GM21526 (cell line): ENCODE measurements at regions not wholly inside any gene's neighbourhood (a gene's known extent, or its start where the extent isn't known, plus 50 kb on each side); places are given as distances from the start of the nearest gene placed in this dataset.

Experiments
- ATAC-seq: cut with Tn5 transposase; IDR thresholded peaks from one replicate; pipeline ENCODE4 v1.9.1; 2021; ENCODE audit warnings: moderate library complexity; ENCODE audit not compliant: unreplicated experiment, low FRiP score

GRCh38 chr11:91209751-91210150 lies 986.9 kb upstream of the CHORDC1 start:
- no peak for ATAC-seq

- ATAC-seq, result no peak
Observed at GRCh38 chr11:91209306-91209705, 986.5 kb upstream of the CHORDC1 start.

- no peak for ATAC-seq
Observed at GRCh38 chr11:91199866-91200265, 977.0 kb upstream of the CHORDC1 start.

- no peak for ATAC-seq
Observed at GRCh38 chr11:91194546-91194945, 971.7 kb upstream of the CHORDC1 start.

- no peak for ATAC-seq
Observed at GRCh38 chr11:91188484-91188883, 965.6 kb upstream of the CHORDC1 start.

- ATAC-seq, result no peak
Observed at GRCh38 chr11:91187314-91187713, 964.5 kb upstream of the CHORDC1 start.

- ATAC-seq, result no peak
Observed at GRCh38 chr11:91178366-91178765, 955.5 kb upstream of the CHORDC1 start.

- ATAC-seq, result no peak
Observed at GRCh38 chr11:91174734-91175133, 951.9 kb upstream of the CHORDC1 start.

GRCh38 chr11:91174193-91174592 lies 951.3 kb upstream of the CHORDC1 start:
- no peak for ATAC-seq

- no peak for ATAC-seq
Observed at GRCh38 chr11:91173701-91174100, 950.9 kb upstream of the CHORDC1 start.

- ATAC-seq, result no peak
Observed at GRCh38 chr11:91170711-91171110, 947.9 kb upstream of the CHORDC1 start.

GRCh38 chr11:91164452-91164822 lies 941.6 kb upstream of the CHORDC1 start:
- no peak for ATAC-seq

- ATAC-seq, result no peak
Observed at GRCh38 chr11:91163619-91164451, 941.0 kb upstream of the CHORDC1 start.

- ATAC-seq, result no peak
Observed at GRCh38 chr11:91160661-91161060, 937.8 kb upstream of the CHORDC1 start.

- ATAC-seq, result no peak
Observed at GRCh38 chr11:91158891-91159537, 936.2 kb upstream of the CHORDC1 start.

- ATAC-seq, result no peak
Observed at GRCh38 chr11:91158297-91158696, 935.4 kb upstream of the CHORDC1 start.

GRCh38 chr11:91156041-91156440 lies 933.2 kb upstream of the CHORDC1 start:
- ATAC-seq, result no peak

GRCh38 chr11:91147885-91148284 lies 925.0 kb upstream of the CHORDC1 start:
- no peak for ATAC-seq

- no peak for ATAC-seq
Observed at GRCh38 chr11:91141655-91142054, 918.8 kb upstream of the CHORDC1 start.

- no peak for ATAC-seq
Observed at GRCh38 chr11:91136631-91137030, 913.8 kb upstream of the CHORDC1 start.

GRCh38 chr11:91133361-91133760 lies 910.5 kb upstream of the CHORDC1 start:
- no peak for ATAC-seq

- no peak for ATAC-seq
Observed at GRCh38 chr11:91129596-91129995, 906.7 kb upstream of the CHORDC1 start.
